IMR-90 (cell line): ENCODE measurements at regions not wholly inside any gene's neighbourhood (a gene's known extent, or its start where the extent isn't known, plus 50 kb on each side); places are given as distances from the start of the nearest gene placed in this dataset.

ENCODE experiments used
- ATAC-seq: fragments of 200-7000 bp; cut with Tn5 transposase; 2 replicates; pipeline ENCODE4 v1.9.1; 2020; ENCODE audit warnings: low read depth, mild to moderate bottlenecking, moderate library complexity
- BruUV-seq: library from RNA; stranded (reverse); fragments of 400-500 nt; replicated peaks from 2 replicates; lab custom pipeline; 2021; lab: Mats Ljungman, UMichigan
- CTCF ChIA-PET: fragments of 300-600 bp; formaldehyde crosslinking; extraction: SDS; loops from one replicate; lab custom pipeline; 2021; ENCODE audit warnings: antibody characterized with exemption; lab: Yijun Ruan, JAX
- POLR2A ChIA-PET: fragments of 300-600 bp; sonication (Branson Sonifier 250); formaldehyde crosslinking; loops from one replicate; lab custom pipeline; 2022; ENCODE audit warnings: antibody characterized with exemption; ENCODE audit not compliant: unreplicated experiment; lab: Charles Lee
- DNase-seq: peaks from one replicate; pipeline ENCODE4 v3.0.0; 2013
- H2AFZ ChIP-seq: replicated peaks from 2 replicates; pipeline ENCODE3; 2013; ENCODE audit warnings: low read length, mild to moderate bottlenecking; ENCODE audit not compliant: poor library complexity
- H2AK5ac ChIP-seq: 2 replicates; pipeline ENCODE4 v1.6.1; 2013; ENCODE audit warnings: low read depth, low read length, inconsistent platforms
- H2AK9ac ChIP-seq: replicated peaks from 2 replicates; pipeline ENCODE3; 2013; ENCODE audit warnings: mild to moderate bottlenecking, low read depth, low read length, moderate library complexity; ENCODE audit not compliant: poor library complexity
- H2BK120ac ChIP-seq: 2 replicates; pipeline ENCODE4 v1.6.1; 2013; ENCODE audit warnings: low read depth, low read length, inconsistent platforms
- H2BK15ac ChIP-seq: 3 replicates; pipeline ENCODE4 v1.6.1; 2013; ENCODE audit warnings: low read depth, low read length, inconsistent platforms
- H2BK20ac ChIP-seq: 2 replicates; pipeline ENCODE4 v1.6.1; 2013; ENCODE audit warnings: low read depth, mild to moderate bottlenecking, inconsistent platforms, low read length, moderate library complexity
- H2BK5ac ChIP-seq: 2 replicates; pipeline ENCODE4 v1.6.1; 2013; ENCODE audit warnings: mild to moderate bottlenecking, low read depth, low read length, inconsistent platforms; ENCODE audit not compliant: poor library complexity, severe bottlenecking
- H3K14ac ChIP-seq: replicated peaks from 2 replicates; pipeline ENCODE4 v1.6.1; 2013; ENCODE audit warnings: low read depth, low read length, inconsistent platforms
- H3K18ac ChIP-seq: 2 replicates; pipeline ENCODE4 v1.6.1; 2013; ENCODE audit warnings: low read depth, low read length, control low read depth
- H3K23ac ChIP-seq: 2 replicates; pipeline ENCODE4 v1.6.1; 2013; ENCODE audit warnings: low read depth, low read length, inconsistent platforms
- H3K27ac ChIP-seq: 2 replicates; pipeline ENCODE4 v1.5.1; 2013; ENCODE audit warnings: mild to moderate bottlenecking, control low read depth, low read length; ENCODE audit not compliant: insufficient read depth
- H3K27me3 ChIP-seq: 2 replicates; pipeline ENCODE4 v1.6.1; 2013; ENCODE audit warnings: low read length; ENCODE audit not compliant: control insufficient read depth, insufficient read depth
- H3K36me3 ChIP-seq: 2 replicates; pipeline ENCODE4 v1.6.1; 2013; ENCODE audit warnings: low read length, mixed read lengths; ENCODE audit not compliant: control insufficient read depth, insufficient read depth
- H3K4ac ChIP-seq: 2 replicates; pipeline ENCODE4 v1.6.1; 2013; ENCODE audit warnings: low read depth, low read length, inconsistent platforms
- H3K4me1 ChIP-seq: 2 replicates; pipeline ENCODE4 v1.6.1; 2013; ENCODE audit warnings: low read length, mixed read lengths; ENCODE audit not compliant: control insufficient read depth, insufficient read depth
- H3K4me2 ChIP-seq: 2 replicates; pipeline ENCODE4 v1.6.1; 2013; ENCODE audit warnings: low read depth, mild to moderate bottlenecking, control low read depth, low read length, moderate library complexity
- H3K4me3 ChIP-seq: 2 replicates; pipeline ENCODE4 v1.5.1; 2013; ENCODE audit warnings: low read depth, mild to moderate bottlenecking, control low read depth, low read length, moderate library complexity; ENCODE audit not compliant: insufficient read depth
- H3K56ac ChIP-seq: 2 replicates; pipeline ENCODE4 v1.6.1; 2013; ENCODE audit warnings: low read length, inconsistent platforms; ENCODE audit not compliant: insufficient read depth; ENCODE audit errors: extremely low read depth
- H3K79me1 ChIP-seq, 2 experiments: 2 replicates each; pipeline ENCODE4 v1.6.1; 2013; ENCODE audit warnings: low read length in 2 of 2, inconsistent platforms in 1 of 2, low read depth in 1 of 2
- H3K9ac ChIP-seq: 2 replicates; pipeline ENCODE4 v1.6.1; 2013; ENCODE audit warnings: low read depth, low read length, control low read depth
- H3K9me1 ChIP-seq: 2 replicates; pipeline ENCODE4 v1.6.1; 2013; ENCODE audit warnings: low read length, inconsistent platforms; ENCODE audit not compliant: insufficient read depth
- H3K9me3 ChIP-seq: 2 replicates; pipeline ENCODE4 v1.6.1; 2013; ENCODE audit warnings: low read length; ENCODE audit not compliant: control insufficient read depth, insufficient read depth
- H4K20me1 ChIP-seq: 2 replicates; pipeline ENCODE4 v1.6.1; 2013; ENCODE audit warnings: low read length, inconsistent platforms; ENCODE audit not compliant: insufficient read depth
- H4K5ac ChIP-seq: 2 replicates; pipeline ENCODE4 v1.6.1; 2013; ENCODE audit warnings: mild to moderate bottlenecking, low read depth, low read length, control low read depth
- H4K8ac ChIP-seq, 2 experiments: 2 replicates each; pipeline ENCODE4 v1.6.1; 2013; ENCODE audit warnings: low read depth in 2 of 2, low read length in 2 of 2, control low read depth in 1 of 2, inconsistent platforms in 1 of 2
- H4K91ac ChIP-seq: 2 replicates; pipeline ENCODE4 v1.6.1; 2013; ENCODE audit warnings: low read depth, low read length, inconsistent platforms; ENCODE audit not compliant: insufficient read depth
- BHLHE40 ChIP-seq: fragments of 150-350 bp; IDR thresholded peaks from 2 replicates; pipeline ENCODE4 v1.6.1; 2016; ENCODE audit warnings: mild to moderate bottlenecking, low read depth, low read length
- CEBPB ChIP-seq: IDR thresholded peaks from 2 replicates; pipeline ENCODE4 v1.6.1; 2012; ENCODE audit warnings: low read depth, low read length, improper control_type of control experiment
- CHD1 ChIP-seq: IDR thresholded peaks from 2 replicates; pipeline ENCODE4 v1.6.1; 2012; ENCODE audit warnings: low read depth, low read length, improper control_type of control experiment
- CTCF ChIP-seq: conservative IDR thresholded peaks from 2 replicates; pipeline ENCODE4 v1.5.1; 2012; ENCODE audit warnings: mild to moderate bottlenecking, low read depth, low read length, improper control_type of control experiment
- ELK1 ChIP-seq: fragments of 150-350 bp; IDR thresholded peaks from 2 replicates; pipeline ENCODE4 v1.6.1; 2016; ENCODE audit warnings: low read depth, mild to moderate bottlenecking, low read length, moderate library complexity, borderline replicate concordance
- FOS ChIP-seq: fragments of 150-350 bp; IDR thresholded peaks from 2 replicates; pipeline ENCODE4 v1.6.1; 2016; ENCODE audit warnings: low read depth, low read length
- MAFK ChIP-seq: IDR thresholded peaks from 2 replicates; pipeline ENCODE4 v1.6.1; 2012; ENCODE audit warnings: low read depth, low read length, improper control_type of control experiment
- MAZ ChIP-seq: IDR thresholded peaks from 2 replicates; pipeline ENCODE4 v1.6.1; 2012; ENCODE audit warnings: low read depth, mild to moderate bottlenecking, low read length, improper control_type of control experiment, moderate library complexity, borderline replicate concordance
- MXI1 ChIP-seq: IDR thresholded peaks from 2 replicates; pipeline ENCODE4 v1.6.1; 2012; ENCODE audit warnings: low read depth, mild to moderate bottlenecking, low read length, moderate library complexity, borderline replicate concordance
- NFE2L2 ChIP-seq: fragments of 150-350 bp; IDR thresholded peaks from 2 replicates; pipeline ENCODE4 v1.6.1; 2016; ENCODE audit warnings: low read depth, mild to moderate bottlenecking, low read length
- POLR2A ChIP-seq: IDR thresholded peaks from 2 replicates; pipeline ENCODE4 v1.6.1; 2012; ENCODE audit warnings: mild to moderate bottlenecking, low read depth, low read length
- RAD21 ChIP-seq: IDR thresholded peaks from 2 replicates; pipeline ENCODE4 v1.6.1; 2012; ENCODE audit warnings: low read length, improper control_type of control experiment
- RCOR1 ChIP-seq: IDR thresholded peaks from 2 replicates; pipeline ENCODE4 v1.6.1; 2012; ENCODE audit warnings: mild to moderate bottlenecking, low read length, improper control_type of control experiment; ENCODE audit not compliant: insufficient replicate concordance
- RFX5 ChIP-seq: IDR thresholded peaks from 2 replicates; pipeline ENCODE4 v1.8.0; 2012; ENCODE audit warnings: low read depth, mild to moderate bottlenecking, low read length, moderate library complexity
- SMC3 ChIP-seq: fragments of 150-350 bp; IDR thresholded peaks from 2 replicates; pipeline ENCODE4 v1.6.1; 2016; ENCODE audit warnings: low read depth, mild to moderate bottlenecking, antibody characterized with exemption, low read length, moderate library complexity
- USF2 ChIP-seq: fragments of 150-350 bp; IDR thresholded peaks from 2 replicates; pipeline ENCODE4 v1.6.1; 2017; ENCODE audit warnings: mild to moderate bottlenecking, antibody characterized with exemption, low read length, low read depth
- WGBS, 2 experiments: methylation state at CpG; one replicate each; pipeline versions ENCODE4 v1.1.5 to v1.1.7; 2013; ENCODE audit warnings: missing lambda C conversion rate in 2 of 2; ENCODE audit not compliant: insufficient read length in 1 of 2; ENCODE audit errors: extremely low coverage in 2 of 2; 5-methylcytosine and 5-hydroxymethylcytosine counted together
- dilution Hi-C: fragments of 300-500 bp; cut with HindIII; formaldehyde crosslinking; loops from one replicate; pipeline ENCODE4 v1.14.3; 2018; ENCODE audit warnings: low sequenced_read_pairs; ENCODE audit not compliant: unreplicated experiment
- in situ Hi-C: fragments of 300-500 bp; cut with MboI; formaldehyde crosslinking; loops from 3 replicates; pipeline ENCODE4 v1.14.3; 2019; ENCODE audit warnings: low sequenced_read_pairs, inconsistent platforms, mixed read lengths
- intact Hi-C: fragments of 100-400 bp; cut with micrococcal nuclease; formaldehyde crosslinking; loops from 2 replicates; pipeline ENCODE4 v1.10.0; 2022

- no peak overlapping the region for H2BK15ac ChIP-seq
- no peak overlapping the region for H3K23ac ChIP-seq
- in situ Hi-C loops (no loop called here), dilution Hi-C loops (no loop called here), intact Hi-C loops (no loop called here)
- H3K4me2 ChIP-seq: no peak overlapping the region
- H2AK9ac ChIP-seq: no peak overlapping the region
- DNase-seq: no peak
- H4K91ac ChIP-seq: no peak overlapping the region
- H3K4ac ChIP-seq: no peak overlapping the region
- ATAC-seq: no peak
- H4K20me1 ChIP-seq: no peaks in the 10 kb centered on the region
- no peak overlapping the region for H3K9ac ChIP-seq
- H2BK5ac ChIP-seq: no peak overlapping the region
- no peak overlapping the region for H3K18ac ChIP-seq
- no peak overlapping the region for H3K14ac ChIP-seq
- POLR2A ChIA-PET: no interaction called here
- H3K56ac ChIP-seq: no peak overlapping the region
- H2BK20ac ChIP-seq: no peak overlapping the region
- H3K27me3 ChIP-seq: no peaks in the 10 kb centered on the region
- no peak overlapping the region for H2AFZ ChIP-seq
- no peak for TF ChIP-seq NFE2L2
- TF ChIP-seq CTCF: no peak
- no peak for TF ChIP-seq FOS
- TF ChIP-seq SMC3: no peak
- TF ChIP-seq CHD1: no peak
- no peak for TF ChIP-seq MXI1
- no peak for TF ChIP-seq USF2
- TF ChIP-seq BHLHE40: no peak
- TF ChIP-seq CEBPB: no peak
- no peak for TF ChIP-seq MAFK
- TF ChIP-seq RAD21: no peak
- TF ChIP-seq RCOR1: no peak
- TF ChIP-seq RFX5: no peak
- no peak for TF ChIP-seq POLR2A
- TF ChIP-seq ELK1: no peak
- TF ChIP-seq MAZ: no peak
- no peak overlapping the region for H2BK120ac ChIP-seq
- H3K4me1 ChIP-seq: no peaks in the 10 kb centered on the region
- CTCF ChIA-PET: interaction anchor here (0.6 to 1.0 kb wide), 2 partner anchors 17 to 57 kb away, joined by 3 read pairs; no protein-coding TSS in a partner anchor
- no peak overlapping the region for H2AK5ac ChIP-seq
- H4K8ac ChIP-seq: no peak overlapping the region
- no peak overlapping the region for H4K5ac ChIP-seq
- H3K36me3 ChIP-seq: no peaks in the 10 kb centered on the region
- no TSS peak for BruUV-seq
- H3K4me3 ChIP-seq: no peak overlapping the region
- no peak overlapping the region for H3K27ac ChIP-seq
- H3K79me1 ChIP-seq: no peaks in the 10 kb centered on the region
- no peaks in the 10 kb centered on the region for H3K9me1 ChIP-seq
- no CpG with 5 or more reads among the region's 2 CpGs for WGBS, 2 experiments
- no peaks in the 10 kb centered on the region for H3K9me3 ChIP-seq
These were observed 155.1 kb downstream of the ANXA5 start for GRCh38 chr4:121541696-121542095.
